Loucy (cell line): ENCODE measurements at regions not wholly inside any gene's neighbourhood (a gene's known extent, or its start where the extent isn't known, plus 50 kb on each side); places are given as distances from the start of the nearest gene placed in this dataset.

Source experiments
- CTCF ChIP-seq: fragments of 200-600 bp; sonication (generic); conservative IDR thresholded peaks from 2 replicates; pipeline ENCODE4 v1.5.1; 2014; ENCODE audit warnings: mild to moderate bottlenecking, antibody characterized with exemption, low read length
- EZH2phosphoT487 ChIP-seq: fragments of 200-600 bp; IDR thresholded peaks from 2 replicates; pipeline ENCODE4 v1.6.1; 2018; ENCODE audit warnings: antibody characterized with exemption, mild to moderate bottlenecking, moderate library complexity, borderline replicate concordance

- TF ChIP-seq CTCF, result no peak
- TF ChIP-seq EZH2phosphoT487, result no peak
These were observed 272.4 kb upstream of the FOXG1 start for GRCh38 chr14:28494196-28494595.
